ENCODE measurements at regions not wholly inside any gene's neighbourhood (a gene's known extent, or its start where the extent isn't known, plus 50 kb on each side); places are given as distances from the start of the nearest gene placed in this dataset.
"Not testable (repeated sequence)": the region's sequence is repeated elsewhere in the genome, so short reads cannot be mapped to it uniquely, and the experiment has no call there.

DNA sequence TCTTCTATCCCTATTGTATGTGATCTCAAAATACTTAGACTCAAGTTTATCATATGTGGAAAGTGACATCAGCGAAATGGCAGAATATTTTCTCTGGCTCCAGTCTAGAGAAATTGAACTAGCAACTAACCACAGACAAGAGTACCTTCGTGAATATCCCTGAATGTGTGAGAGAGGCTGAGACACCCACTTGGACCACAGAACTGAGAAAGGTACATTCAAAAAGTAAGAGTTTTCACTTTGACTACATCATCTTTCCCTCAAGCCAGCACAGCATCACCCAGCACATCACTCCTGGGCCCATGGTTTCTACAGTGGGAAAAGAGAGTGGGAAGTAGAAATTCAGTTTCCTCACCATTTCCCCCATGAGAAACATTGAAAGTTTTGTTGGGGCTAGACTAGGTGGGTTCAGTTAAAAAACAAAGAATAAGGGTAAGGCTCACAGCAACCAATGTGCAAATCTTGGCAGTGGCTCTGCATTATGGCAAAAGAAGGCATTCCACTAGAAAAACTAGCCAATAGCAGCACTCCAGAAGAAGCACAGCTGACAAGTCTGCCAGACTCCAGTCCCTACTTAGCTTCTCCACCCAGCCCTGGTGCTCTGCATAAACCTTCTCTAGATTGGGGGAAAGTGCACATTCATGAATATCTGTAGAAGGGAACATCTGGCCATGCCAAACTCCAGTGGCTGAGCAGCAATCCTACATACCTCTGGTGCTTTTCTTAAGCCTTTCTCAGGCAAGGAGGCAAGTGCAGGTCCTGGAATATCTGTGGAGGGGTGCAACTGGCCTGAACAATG lies 225.6 kb upstream of the VLDLR start:
- DNase-seq: no peak

DNA sequence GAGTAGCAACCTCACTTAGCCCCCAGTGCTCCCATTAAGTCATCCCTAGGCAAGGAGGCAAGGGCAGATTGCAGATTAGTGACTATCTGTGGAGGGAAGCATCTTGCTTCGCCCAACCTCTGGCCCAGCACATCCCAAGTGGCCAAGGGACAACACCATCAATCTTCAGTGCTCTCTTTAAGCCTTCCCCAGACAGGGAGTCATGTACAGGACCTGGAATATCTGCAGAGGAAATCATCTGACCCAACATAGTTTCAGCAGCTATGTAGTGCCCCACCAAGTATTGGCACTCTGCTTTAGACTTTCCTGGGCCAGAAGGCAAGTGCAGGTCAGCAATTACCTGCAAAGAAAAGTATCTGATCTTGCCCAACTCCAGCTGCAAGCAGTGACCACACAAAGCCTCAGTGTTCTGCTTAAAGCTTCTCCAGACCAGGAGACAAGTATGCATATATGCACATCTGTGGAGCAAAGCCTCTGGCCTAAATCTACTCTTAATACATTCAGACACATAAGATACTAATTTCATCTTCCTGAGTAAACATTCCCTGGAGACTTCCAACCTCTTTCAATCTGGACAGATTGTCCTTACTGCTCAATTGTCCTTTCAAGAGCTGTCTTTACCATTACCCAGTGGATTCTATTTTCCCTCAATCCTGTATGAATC lies 224.8 kb upstream of the VLDLR start:
- DNase-seq: no peak

- not testable (repeated sequence) for DNase-seq
Measured at GRCh38 chr9:2397875-2398274, 223.7 kb upstream of the VLDLR start.

GRCh38 chr9:2401746-2402145 lies 219.8 kb upstream of the VLDLR start:
- not testable (repeated sequence) for DNase-seq

DNA sequence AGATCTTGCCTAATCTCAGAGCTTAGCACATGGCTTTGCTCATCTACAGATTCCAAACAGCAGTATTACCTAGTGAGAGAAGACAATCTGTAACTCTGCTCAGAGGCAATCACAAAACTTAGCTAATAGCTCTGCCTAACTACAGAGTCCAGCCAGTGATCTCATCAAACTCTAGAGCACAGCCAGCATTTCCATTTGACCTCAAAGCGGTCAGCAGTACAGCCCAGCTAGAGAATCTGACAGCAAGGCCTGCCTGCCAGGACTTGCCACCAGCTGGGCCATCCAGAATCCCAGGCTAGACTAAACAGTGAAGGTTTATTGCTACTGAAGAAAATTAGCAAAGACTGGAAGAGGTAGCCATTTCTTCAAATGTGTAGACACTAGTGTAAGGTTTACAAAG lies 217.9 kb upstream of the VLDLR start:
- no peak for DNase-seq

DNA sequence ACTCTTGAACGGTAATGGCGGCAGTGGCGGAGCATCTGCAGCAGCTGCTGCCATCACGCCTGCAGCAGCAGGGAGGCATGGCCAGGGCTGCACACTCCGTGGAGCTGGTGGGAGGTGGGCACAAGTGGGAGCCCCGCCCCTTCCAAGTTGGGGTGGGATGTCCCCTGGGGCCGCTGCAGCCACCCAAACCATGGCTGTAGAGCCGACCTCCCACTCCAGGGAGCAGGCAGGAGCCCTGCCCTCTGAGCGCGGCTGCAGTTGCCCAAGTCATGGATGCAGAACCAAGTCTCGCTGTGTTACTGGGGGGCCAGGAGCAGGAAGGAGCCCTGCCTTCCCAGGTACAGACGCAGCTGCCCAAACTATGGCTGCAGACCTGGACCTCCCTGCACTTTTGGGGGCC lies 215.3 kb upstream of the VLDLR start:
- DNase-seq: no peak

GRCh38 chr9:2407450-2407849 lies 214.1 kb upstream of the VLDLR start:
- no peak for DNase-seq

DNA sequence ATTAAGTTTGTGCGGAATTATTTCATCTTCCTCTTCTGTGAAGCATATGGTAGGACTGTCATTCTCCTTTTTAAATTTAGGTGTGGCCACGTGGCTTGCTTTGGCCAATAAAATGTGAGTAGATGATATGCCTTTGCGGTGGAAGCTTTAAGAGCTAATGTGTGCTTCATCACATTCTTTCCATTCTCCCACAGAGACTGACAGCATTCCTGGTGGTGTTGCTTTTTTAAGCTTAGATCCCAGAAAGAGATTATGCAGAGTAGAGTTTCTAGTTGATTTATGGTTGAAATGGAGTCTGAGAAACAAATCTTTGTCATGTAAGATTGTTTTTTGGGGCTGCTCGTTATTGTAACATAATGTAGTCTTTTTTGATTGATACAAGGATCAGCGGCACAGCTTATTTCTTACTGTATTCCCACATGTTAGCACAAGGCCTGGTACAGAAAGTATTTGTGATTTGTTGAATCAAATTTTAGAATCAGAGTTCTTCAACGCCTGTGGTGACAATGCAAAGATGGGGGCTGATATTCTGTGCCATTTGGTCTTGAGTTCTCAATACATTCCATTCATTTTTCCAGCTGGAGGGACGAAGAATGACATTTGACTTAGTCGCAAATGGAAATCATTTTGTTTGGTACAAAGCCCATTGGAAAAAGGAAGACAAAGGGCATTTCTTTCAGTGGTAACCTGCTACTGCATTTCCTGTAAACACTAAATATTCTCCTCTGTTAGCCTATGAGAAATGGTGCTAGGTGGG lies 209.9 kb upstream of the VLDLR start:
- no peak for DNase-seq

- peak; percentile 29 for DNase-seq
Measured at GRCh38 chr9:2413160-2413805, 208.3 kb upstream of the VLDLR start.

DNA sequence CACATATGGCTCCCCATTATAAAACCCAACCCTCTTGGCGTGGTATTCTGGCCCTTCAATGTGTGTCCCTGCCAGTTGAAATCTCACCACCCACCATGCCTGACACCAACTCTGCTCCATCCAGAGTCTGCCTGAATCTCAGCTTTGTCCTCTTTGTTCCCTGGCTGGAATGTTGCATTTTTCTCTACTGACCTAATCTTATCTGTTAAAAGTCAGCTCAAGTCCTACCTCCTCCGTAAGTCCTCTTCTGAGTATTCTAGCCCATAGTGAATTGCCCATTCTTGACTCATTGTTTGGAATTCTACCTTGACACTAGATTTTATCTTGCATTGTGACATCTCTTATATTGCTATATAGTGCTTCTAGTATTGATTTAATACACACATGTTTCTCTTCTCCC lies 207.1 kb upstream of the VLDLR start:
- no peak for DNase-seq

DNA sequence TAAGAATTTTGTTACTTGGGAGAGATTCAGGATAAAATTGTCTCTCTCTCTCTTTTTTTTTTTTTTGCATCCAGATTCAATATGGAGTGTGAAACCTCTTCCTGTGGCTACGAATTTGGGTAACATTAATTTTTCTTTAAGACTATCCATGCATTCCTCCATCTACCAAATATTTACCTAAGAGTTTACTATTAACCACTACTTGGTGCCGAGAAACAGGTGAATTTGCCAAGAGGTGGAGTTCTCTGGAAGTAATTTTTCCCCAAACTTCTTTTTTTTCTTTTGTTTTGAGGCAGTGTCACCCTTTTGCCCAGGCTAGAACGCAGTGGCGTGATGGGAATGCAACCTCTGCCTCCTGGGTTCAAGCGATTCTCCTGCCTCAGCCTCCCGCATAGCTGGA lies 206.3 kb upstream of the VLDLR start:
- DNase-seq: no peak

- no peak for DNase-seq
Measured at GRCh38 chr9:2417730-2418129, 203.9 kb upstream of the VLDLR start.

DNA sequence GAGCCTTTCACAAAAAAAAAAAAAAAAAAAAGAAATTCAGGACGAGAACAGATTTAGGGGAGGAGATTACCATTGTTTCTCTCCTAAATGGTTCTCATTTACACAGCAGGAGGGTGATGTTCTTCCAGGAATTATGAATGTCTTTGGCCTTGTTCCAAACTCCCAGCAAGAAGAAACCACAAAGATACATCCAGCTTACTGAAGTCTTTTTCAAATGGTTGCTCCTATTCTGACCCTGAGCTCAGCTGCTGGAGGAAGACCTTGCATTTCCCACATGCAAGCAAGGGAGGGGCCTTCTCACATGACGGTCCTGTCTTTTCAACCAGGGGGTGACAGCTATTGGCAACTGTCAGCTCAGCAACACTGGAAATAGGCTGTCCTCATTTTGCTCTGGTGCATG lies 203.0 kb upstream of the VLDLR start:
- DNase-seq: no peak

- DNase-seq: no peak
Measured at GRCh38 chr9:2419347-2419746, 202.2 kb upstream of the VLDLR start.

DNA sequence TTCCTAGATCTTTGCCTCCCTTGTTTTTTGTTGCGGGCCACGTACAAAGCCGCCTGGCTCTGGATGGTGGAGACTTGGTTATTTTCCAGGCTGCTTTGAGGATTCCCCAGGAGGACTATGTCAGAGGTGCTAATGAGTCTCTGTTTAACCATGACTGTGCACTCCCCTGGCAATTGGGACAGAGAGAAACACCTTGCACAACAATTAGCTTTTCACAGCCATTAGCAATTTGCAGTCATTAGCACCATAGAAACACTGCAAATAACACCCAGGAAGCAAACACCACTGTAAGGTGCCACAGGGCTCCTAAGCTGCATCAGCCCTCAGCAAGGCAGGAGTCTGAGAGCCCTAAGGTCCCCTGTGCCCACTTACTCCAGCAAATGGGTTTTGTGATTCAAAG lies 201.0 kb upstream of the VLDLR start:
- no peak for DNase-seq

GRCh38 chr9:2424619-2425033 lies 197.0 kb upstream of the VLDLR start:
- peak; percentile 74 for DNase-seq

DNA sequence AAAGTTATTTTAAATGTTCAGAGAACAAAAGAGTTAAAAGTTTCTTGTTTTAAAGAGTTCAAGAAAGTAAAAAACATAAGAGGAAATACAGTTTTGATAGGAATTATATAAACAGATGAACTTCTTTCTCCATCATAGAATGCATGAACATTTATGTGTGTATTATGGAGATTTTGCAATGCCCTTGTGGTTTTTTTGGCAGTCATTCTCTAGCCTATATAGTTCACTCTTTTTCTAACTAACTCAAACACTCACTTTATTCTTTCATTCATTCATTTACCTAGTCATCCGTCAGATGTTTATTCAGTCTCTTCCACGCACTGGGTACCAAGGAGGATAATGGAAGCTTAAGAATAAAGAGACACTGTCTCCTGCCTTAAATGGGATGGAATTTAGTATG lies 195.9 kb upstream of the VLDLR start:
- no peak for DNase-seq

DNA sequence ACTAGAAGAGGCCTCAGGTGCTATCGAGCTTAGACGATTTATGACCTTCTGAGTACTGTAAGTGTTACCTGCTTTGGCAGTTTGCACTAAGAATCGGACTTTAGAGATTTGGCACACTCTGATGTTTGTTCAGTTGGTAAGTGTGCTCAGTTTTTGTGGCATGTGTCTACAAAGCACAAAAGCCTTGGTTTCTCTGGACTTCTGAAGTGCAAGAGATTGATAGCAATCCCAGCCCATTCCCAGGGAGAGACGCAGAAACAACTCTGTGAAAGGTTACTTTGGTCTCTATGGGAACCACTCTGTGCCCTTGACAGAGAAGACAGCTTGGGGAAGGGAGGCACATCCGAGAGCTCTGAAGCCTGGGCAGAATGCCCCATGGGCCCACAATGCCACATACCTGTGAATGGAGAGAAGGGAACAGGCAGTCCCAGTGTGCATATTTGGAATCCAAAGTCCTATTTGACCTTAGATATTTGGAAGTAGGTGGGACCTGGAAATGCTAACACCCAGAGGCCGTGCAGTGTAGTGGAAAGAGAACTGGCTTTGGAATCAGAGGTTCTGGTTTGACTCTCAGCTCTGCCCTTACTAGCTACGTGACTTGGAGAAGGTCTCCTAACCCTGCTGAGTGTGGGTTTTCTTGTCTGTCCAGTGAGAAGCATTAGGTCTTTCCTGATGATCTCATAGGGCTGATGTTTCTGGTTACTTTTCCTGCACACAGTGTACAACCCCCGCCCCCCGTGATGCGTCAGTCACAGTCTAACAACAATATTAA lies 194.3 kb upstream of the VLDLR start:
- no peak for DNase-seq

- DNase-seq: no peak
Measured at GRCh38 chr9:2439957-2440356, 181.6 kb upstream of the VLDLR start.

DNA sequence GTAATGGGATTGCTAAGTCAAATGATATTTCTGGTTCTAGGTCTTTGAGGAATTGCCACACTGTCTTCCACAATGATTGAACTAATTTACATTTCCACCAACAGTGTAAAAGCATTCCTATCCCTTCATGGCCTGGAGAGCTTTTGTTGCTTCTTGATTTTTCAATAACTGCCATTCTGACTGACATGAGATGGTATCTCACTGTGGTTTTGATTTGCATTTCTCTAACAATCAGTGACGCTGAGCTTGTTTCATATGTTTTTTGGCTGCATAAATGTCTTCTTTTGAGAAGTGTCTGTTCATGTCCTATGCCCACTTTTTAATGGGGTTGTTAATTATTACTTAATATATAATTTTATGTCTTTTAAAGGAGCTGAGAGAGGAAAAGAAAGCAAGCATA lies 177.7 kb upstream of the VLDLR start:
- DNase-seq: not testable (repeated sequence)

DNA sequence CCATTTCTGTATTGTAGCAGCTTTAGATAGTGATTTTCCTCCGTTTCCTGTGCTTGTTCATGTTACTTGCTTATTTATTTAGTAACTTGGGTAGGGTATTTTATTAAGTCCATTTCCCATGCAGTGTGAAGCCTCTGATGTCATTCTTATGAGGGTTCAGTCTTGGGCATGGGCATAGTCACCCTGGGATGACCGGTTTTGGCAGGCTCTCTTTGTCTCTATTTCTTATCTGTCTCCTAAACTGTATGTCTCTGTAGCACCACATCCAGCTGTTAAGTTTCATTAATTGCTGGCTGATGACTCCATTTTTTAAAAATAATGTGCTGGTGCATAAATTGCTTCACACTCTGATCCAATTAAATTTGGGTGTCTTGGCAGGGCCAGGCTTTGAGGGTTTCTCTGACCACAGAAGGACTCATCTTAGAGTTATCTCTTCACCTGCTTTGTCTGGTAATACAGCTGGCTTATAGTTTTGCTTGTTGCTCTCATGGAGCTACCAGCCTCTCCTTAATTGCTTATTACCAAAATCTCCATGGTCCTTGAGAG lies 173.3 kb upstream of the VLDLR start:
- DNase-seq: no peak

DNA sequence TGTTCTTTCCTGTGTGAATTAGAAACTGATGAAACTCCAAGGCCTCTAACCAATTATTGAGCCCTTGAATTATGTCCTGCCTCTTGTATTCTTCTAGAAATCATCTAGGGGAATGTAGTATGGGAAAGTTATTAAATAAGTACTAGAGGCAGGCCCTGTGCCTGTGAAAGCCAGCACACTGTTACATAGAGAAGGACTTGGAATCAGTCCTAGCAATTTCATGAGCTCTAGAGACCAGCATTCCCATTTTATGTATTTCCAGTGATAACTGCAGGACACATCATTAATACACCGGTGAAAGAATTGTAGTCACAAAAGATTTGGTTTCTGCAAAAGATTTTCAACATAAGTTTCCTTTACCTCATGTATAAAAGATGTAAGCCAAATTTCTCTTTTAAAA lies 168.5 kb upstream of the VLDLR start:
- DNase-seq: no peak
